GM23248 (cell line): ENCODE measurements at regions not wholly inside any gene's neighbourhood (a gene's known extent, or its start where the extent isn't known, plus 50 kb on each side); places are given as distances from the start of the nearest gene placed in this dataset.

ENCODE experiments used
- DNase-seq: peaks from one replicate; pipeline ENCODE4 v3.0.0-alpha.2; 2015
- H2AFZ ChIP-seq: fragments of 200-600 bp; sonication (generic); 2 replicates; pipeline ENCODE4 v1.6.1; 2016; ENCODE audit warnings: antibody characterized with exemption
- H3F3A ChIP-seq: fragments of 200-600 bp; sonication (generic); 2 replicates; pipeline ENCODE4 v1.6.1; 2016; ENCODE audit warnings: mild to moderate bottlenecking, antibody characterized with exemption, mixed run types; ENCODE audit not compliant: insufficient read depth
- H3K27ac ChIP-seq: fragments of 200-600 bp; sonication (generic); 2 replicates; pipeline ENCODE4 v1.5.1; 2016; ENCODE audit warnings: mild to moderate bottlenecking
- H3K27me3 ChIP-seq: fragments of 200-600 bp; sonication (generic); replicated peaks from 2 replicates; pipeline ENCODE4 v1.6.1; 2016; ENCODE audit warnings: mild to moderate bottlenecking; ENCODE audit not compliant: insufficient read depth
- H3K36me3 ChIP-seq: fragments of 200-600 bp; sonication (generic); 2 replicates; pipeline ENCODE4 v1.6.1; 2016; ENCODE audit warnings: low read depth, mild to moderate bottlenecking
- H3K4me1 ChIP-seq: fragments of 200-600 bp; sonication (generic); 2 replicates; pipeline ENCODE4 v1.6.1; 2016; ENCODE audit warnings: mild to moderate bottlenecking; ENCODE audit not compliant: insufficient read depth
- H3K4me2 ChIP-seq: fragments of 200-600 bp; sonication (generic); one replicate; pipeline ENCODE4 v1.6.1; 2016; ENCODE audit warnings: mild to moderate bottlenecking; ENCODE audit not compliant: unreplicated experiment
- H3K4me3 ChIP-seq: fragments of 200-600 bp; sonication (generic); 2 replicates; pipeline ENCODE4 v1.5.1; 2016; ENCODE audit warnings: mild to moderate bottlenecking
- H3K79me2 ChIP-seq: fragments of 200-600 bp; sonication (generic); 2 replicates; pipeline ENCODE4 v1.6.1; 2016; ENCODE audit warnings: mild to moderate bottlenecking; ENCODE audit not compliant: insufficient read depth
- H3K9ac ChIP-seq: fragments of 200-600 bp; sonication (generic); 2 replicates; pipeline ENCODE4 v1.6.1; 2016; ENCODE audit warnings: mild to moderate bottlenecking
- H3K9me2 ChIP-seq: fragments of 200-600 bp; sonication (generic); 2 replicates; pipeline ENCODE4 v1.6.1; 2016; ENCODE audit warnings: mixed run types, mild to moderate bottlenecking, moderate library complexity; ENCODE audit not compliant: insufficient read depth
- H3K9me3 ChIP-seq: fragments of 200-600 bp; sonication (generic); one replicate; pipeline ENCODE4 v1.6.1; 2017; ENCODE audit warnings: low read depth
- H4K20me1 ChIP-seq: fragments of 200-600 bp; sonication (generic); 2 replicates; pipeline ENCODE4 v1.6.0; 2016; ENCODE audit not compliant: insufficient read depth
- EZH2 ChIP-seq: fragments of 200-600 bp; sonication (generic); IDR thresholded peaks from 2 replicates; pipeline ENCODE4 v1.6.1; 2018; ENCODE audit warnings: antibody characterized with exemption, mild to moderate bottlenecking; ENCODE audit not compliant: insufficient read depth, poor library complexity, severe bottlenecking
- EZH2phosphoT487 ChIP-seq: fragments of 200-600 bp; sonication (generic); IDR thresholded peaks from 2 replicates; pipeline ENCODE4 v1.6.1; 2018; ENCODE audit warnings: antibody characterized with exemption, moderate library complexity, mild to moderate bottlenecking, low read depth; ENCODE audit not compliant: insufficient read depth
- WGBS, 2 experiments: methylation state at CpG; one replicate each; pipeline ENCODE4 v1.1.6; 2015 to 2017; ENCODE audit warnings: low lambda C conversion rate in 2 of 2, low coverage in 1 of 2; ENCODE audit errors: missing lambda C conversion rate in 2 of 2; 5-methylcytosine and 5-hydroxymethylcytosine counted together
- in situ Hi-C: fragments of 300-500 bp; cut with MboI; formaldehyde crosslinking; loops from 2 replicates; pipeline ENCODE4 v1.15.0; 2020

- Histone ChIP-seq H3K9me3 (no peaks in the 10 kb centered on the region), H3K4me1 (no peaks in the 10 kb centered on the region), H3K27ac (no peak overlapping the region), H3K9me2 (no peaks in the 10 kb centered on the region), H3K9ac (no peak overlapping the region), H3K27me3 (no peaks in the 10 kb centered on the region), H3F3A (no peaks in the 10 kb centered on the region), H3K4me2 (no peak overlapping the region), H2AFZ (no peak overlapping the region), H3K36me3 (no peaks in the 10 kb centered on the region), H3K4me3 (no peak overlapping the region), H3K79me2 (no peaks in the 10 kb centered on the region), H4K20me1 (no peaks in the 10 kb centered on the region)
- in situ Hi-C loops, result no loop called here
- 11% methylated on average over 4 of the region's 4 CpGs for WGBS, 2 experiments
- TF ChIP-seq EZH2 (no peak), EZH2phosphoT487 (no peak)
- no peak for DNase-seq
Measured at GRCh38 chr2:36088716-36089328, 266.8 kb upstream of the CRIM1 start.

GRCh38 chr2:36087344-36087743, 268.2 kb upstream of the CRIM1 start:
- Histone ChIP-seq H3K4me1 (no peaks in the 10 kb centered on the region), H3K9ac (no peak overlapping the region), H3K4me3 (no peak overlapping the region), H4K20me1 (no peaks in the 10 kb centered on the region), H3F3A (no peaks in the 10 kb centered on the region), H3K36me3 (no peaks in the 10 kb centered on the region), H3K9me2 (no peaks in the 10 kb centered on the region), H3K27ac (no peak overlapping the region), H3K4me2 (no peak overlapping the region), H3K79me2 (no peaks in the 10 kb centered on the region), H3K9me3 (no peaks in the 10 kb centered on the region), H3K27me3 (no peaks in the 10 kb centered on the region), H2AFZ (no peak overlapping the region)
- in situ Hi-C loops, result no loop called here
- DNase-seq, result no peak
- TF ChIP-seq EZH2phosphoT487 (no peak), EZH2 (no peak)
- WGBS, 2 experiments, result 32 to 44% methylated on average over 3 of the region's 3 CpGs

DNA sequence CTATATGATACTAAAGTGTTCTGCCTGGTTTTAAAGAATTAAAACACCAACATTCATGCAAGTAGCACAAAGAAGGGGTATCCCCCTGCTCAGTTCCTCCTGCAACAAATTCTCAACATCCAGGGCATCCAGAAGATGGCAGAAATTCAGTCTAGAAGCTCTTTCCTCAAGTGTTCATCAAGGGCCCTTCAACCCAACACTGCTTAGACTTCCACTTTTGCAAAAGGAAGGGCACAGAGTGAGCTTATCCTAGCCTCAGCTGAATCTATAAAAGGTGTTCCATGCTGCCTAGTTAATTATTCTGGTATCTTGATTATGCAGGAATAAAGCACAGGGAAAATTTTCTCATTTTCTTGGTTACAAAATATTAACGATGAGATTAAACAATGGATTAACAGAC, 275.8 kb upstream of the CRIM1 start:
- no peaks in the 10 kb centered on the region for H3K9me2 ChIP-seq
- H3K9me3 ChIP-seq, result no peaks in the 10 kb centered on the region
- DNase-seq, result no peak
- no peaks in the 10 kb centered on the region for H4K20me1 ChIP-seq
- no peak overlapping the region for H3K4me2 ChIP-seq
- WGBS, 2 experiments, result 31 to 43% methylated on average over 1 of the region's 1 CpG
- no peaks in the 10 kb centered on the region for H3K36me3 ChIP-seq
- no peak overlapping the region for H3K27ac ChIP-seq
- H3K4me3 ChIP-seq, result no peak overlapping the region
- H3K4me1 ChIP-seq, result no peaks in the 10 kb centered on the region
- no peak overlapping the region for H2AFZ ChIP-seq
- H3K79me2 ChIP-seq, result no peaks in the 10 kb centered on the region
- TF ChIP-seq EZH2phosphoT487, result no peak
- no peak for TF ChIP-seq EZH2
- no peak overlapping the region for H3K9ac ChIP-seq
- no peaks in the 10 kb centered on the region for H3K27me3 ChIP-seq
- H3F3A ChIP-seq, result no peaks in the 10 kb centered on the region
- in situ Hi-C loops, result no loop called here

DNA sequence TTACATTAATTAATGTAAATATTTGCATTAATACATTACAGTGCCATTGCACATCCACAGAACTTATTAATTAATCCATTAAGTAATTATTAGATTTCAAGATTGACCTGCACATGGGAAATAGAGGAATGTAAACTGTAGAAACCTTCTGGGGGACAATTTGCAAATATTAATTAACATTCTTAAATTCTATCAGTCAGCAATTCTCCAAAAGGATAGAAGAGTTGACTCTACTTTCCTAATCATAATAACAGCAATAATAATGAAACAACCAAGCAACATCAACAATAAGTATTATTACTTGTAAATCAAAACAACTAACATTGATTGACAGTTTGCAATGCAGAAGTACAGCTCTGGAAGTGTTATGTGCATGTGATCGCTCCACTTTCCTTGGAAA, 281.6 kb upstream of the CRIM1 start:
- H3F3A ChIP-seq, result no peaks in the 10 kb centered on the region
- H3K4me1 ChIP-seq, result no peaks in the 10 kb centered on the region
- 0% methylated on average over 1 of the region's 1 CpG for WGBS, 2 experiments
- H3K4me2 ChIP-seq, result no peak overlapping the region
- H3K27ac ChIP-seq, result no peak overlapping the region
- no peak overlapping the region for H3K9ac ChIP-seq
- no peaks in the 10 kb centered on the region for H3K36me3 ChIP-seq
- no peak for DNase-seq
- no peak for TF ChIP-seq EZH2
- TF ChIP-seq EZH2phosphoT487, result no peak
- H3K4me3 ChIP-seq, result no peak overlapping the region
- in situ Hi-C loops, result no loop called here
- H3K27me3 ChIP-seq, result no peaks in the 10 kb centered on the region
- H3K9me2 ChIP-seq, result no peaks in the 10 kb centered on the region
- no peaks in the 10 kb centered on the region for H3K9me3 ChIP-seq
- H4K20me1 ChIP-seq, result no peaks in the 10 kb centered on the region
- H2AFZ ChIP-seq, result no peak overlapping the region
- H3K79me2 ChIP-seq, result no peaks in the 10 kb centered on the region

DNA sequence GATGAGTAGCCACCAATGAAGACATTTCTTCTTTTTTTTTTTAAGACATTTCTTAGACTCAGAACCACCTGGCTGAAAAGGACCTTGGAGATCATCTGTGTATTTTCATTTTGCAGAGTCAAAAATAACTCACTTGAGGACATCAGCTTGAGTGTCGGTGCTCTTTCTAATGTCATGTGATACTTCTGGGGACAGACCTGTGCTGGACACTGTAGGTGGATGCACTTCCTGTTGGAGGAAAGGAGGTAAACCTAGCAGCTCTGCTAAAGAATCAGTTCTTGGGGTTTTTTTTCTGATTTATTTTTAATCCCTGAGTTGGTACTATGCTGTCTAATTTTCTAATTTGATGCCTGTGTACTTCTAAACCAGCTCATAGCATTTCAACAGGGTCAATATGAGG, 283.9 kb upstream of the CRIM1 start:
- no peak overlapping the region for H3K27ac ChIP-seq
- no peaks in the 10 kb centered on the region for H3K79me2 ChIP-seq
- TF ChIP-seq EZH2phosphoT487 (no peak), EZH2 (no peak)
- H3K9me3 ChIP-seq, result no peaks in the 10 kb centered on the region
- no peaks in the 10 kb centered on the region for H4K20me1 ChIP-seq
- H3K27me3 ChIP-seq, result no peaks in the 10 kb centered on the region
- in situ Hi-C loops, result no loop called here
- DNase-seq, result no peak
- H3K4me1 ChIP-seq, result no peaks in the 10 kb centered on the region
- H3K4me3 ChIP-seq, result no peak overlapping the region
- 25 to 36% methylated on average over 1 of the region's 1 CpG for WGBS, 2 experiments
- no peak overlapping the region for H3K4me2 ChIP-seq
- no peaks in the 10 kb centered on the region for H3K36me3 ChIP-seq
- no peak overlapping the region for H3K9ac ChIP-seq
- H3F3A ChIP-seq, result no peaks in the 10 kb centered on the region
- H3K9me2 ChIP-seq, result peaks cover 4% of the 10 kb centered on the region; the same call in 1 of the 2 replicates
- no peak overlapping the region for H2AFZ ChIP-seq
